T-helper 1 cell (primary cell): ENCODE measurements at regions not wholly inside any gene's neighbourhood (a gene's known extent, or its start where the extent isn't known, plus 50 kb on each side); places are given as distances from the start of the nearest gene placed in this dataset.

Experiments used
- DNase-seq, 5 donors: peaks; one replicate each; pipeline ENCODE4 v3.0.0-alpha.2; 2012 to 2020

DNA sequence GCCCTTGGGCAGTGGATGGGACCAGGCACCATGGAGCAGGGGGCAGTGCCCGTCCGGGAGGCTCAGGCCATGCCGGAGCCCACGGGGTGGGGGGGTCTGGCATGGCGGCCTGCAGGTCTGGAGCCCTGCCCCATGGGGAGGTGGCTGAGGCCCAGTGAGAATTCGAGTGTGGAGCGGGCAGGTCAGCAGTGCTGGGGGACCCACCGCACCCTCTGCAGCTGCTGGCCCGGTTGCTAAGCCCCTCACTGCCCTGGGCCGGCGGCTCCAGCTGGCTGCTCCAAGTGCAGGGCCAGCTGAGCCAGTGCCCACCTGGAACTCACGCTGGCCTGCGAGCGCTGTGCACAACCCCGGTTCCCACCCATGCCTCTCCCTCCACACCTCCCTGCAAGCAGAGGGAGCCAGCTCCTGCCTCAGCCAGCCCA, 1157.9 kb upstream of the ADGRL3 start:
- no peak for DNase-seq

GRCh38 chr4:60042941-60043340, 1157.2 kb upstream of the ADGRL3 start:
- DNase-seq, result no peak

DNA sequence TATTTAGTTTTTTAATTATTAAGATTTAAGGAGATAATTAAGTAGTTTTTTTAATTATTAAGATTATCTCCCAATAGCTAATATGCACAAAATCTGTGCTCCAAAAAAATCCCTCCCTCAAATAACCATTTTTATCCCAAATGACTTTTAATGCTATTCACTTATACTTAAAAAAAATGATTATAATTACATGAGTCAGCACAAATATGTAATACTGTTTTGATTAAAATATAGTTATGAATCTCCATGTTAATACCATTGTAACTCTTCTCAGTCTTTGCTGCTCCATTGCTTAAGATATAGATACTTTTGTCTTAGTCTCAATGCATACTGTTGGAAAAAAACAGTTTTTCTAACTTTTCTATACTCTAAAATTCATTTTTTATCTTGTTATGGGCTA, 1121.1 kb upstream of the ADGRL3 start:
- DNase-seq, result no peak

- DNase-seq, result no peak
Measured at GRCh38 chr4:60081839-60082238, 1118.3 kb upstream of the ADGRL3 start.

GRCh38 chr4:60088807-60089486, 1111.2 kb upstream of the ADGRL3 start:
- no peak for DNase-seq

DNA sequence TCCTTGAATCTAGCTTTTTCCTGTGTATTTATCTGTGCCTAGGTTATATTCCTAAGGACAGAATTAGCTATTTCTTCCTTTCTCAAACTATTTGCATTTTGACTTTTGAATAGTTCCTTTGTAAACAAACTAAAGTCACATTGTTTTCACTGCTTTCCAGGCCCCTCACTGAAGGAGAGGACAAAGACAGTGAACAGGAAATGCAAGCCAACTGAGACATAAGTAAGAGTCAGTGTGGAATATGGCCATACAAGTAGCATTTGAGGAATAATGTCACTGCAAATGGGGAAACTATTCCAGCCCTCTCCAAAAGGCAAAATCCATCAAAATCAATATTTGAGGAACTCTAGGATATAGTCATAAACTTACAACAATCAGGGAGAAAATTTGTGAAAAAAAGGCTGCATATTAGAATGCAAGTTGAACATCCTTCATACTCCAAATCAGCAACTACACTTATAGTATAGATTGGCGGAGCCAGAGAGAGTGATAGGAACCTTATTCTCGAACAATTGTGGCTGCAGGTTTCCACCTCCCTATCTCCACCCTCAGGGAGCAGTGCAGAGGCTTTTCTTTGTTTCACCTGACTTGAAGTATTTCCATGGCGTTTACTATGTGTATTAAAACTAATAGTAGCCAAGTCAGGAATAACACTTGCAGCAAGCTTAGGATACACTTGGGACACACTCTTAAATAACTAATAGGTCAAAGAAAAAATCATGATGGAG, 1110.4 kb upstream of the ADGRL3 start:
- no peak for DNase-seq

DNA sequence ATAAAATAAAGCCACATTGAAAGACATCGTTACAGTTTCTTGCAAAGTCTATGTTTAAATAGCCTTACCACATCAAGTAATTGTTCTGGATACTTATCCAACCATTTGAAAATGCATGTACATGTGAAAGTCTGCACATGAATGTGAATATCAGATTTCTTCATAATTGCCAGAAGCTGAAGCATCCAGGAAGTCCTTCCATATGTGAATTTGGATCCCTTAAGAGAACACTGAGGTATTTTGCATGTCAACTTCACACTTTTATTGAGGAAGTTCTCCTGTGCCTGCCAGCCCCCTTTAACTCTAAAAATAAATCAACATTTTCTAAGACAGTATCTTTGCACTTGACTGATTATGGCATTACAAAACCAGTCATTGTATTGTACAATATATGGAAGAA, 1103.5 kb upstream of the ADGRL3 start:
- DNase-seq, result no peak

DNA sequence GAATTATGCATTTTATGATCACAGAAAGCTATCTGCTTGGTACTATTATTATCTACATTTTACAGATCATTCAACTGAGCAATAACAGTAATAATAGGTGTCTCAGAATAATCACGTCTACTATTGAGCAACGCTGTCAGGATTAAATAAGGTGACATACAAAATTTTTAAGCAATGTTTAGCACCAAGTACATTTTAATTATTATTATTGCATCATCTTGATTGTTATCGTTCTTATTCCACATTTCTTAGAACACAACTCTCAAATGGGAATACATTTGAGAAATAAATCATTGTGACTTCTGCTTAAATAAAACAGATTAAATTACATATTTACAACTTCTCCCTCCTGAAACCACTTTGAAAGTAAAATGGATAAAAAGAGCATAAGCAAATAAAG, 1083.5 kb upstream of the ADGRL3 start:
- no peak for DNase-seq

GRCh38 chr4:60117726-60118323, 1082.3 kb upstream of the ADGRL3 start:
- no peak for DNase-seq

DNA sequence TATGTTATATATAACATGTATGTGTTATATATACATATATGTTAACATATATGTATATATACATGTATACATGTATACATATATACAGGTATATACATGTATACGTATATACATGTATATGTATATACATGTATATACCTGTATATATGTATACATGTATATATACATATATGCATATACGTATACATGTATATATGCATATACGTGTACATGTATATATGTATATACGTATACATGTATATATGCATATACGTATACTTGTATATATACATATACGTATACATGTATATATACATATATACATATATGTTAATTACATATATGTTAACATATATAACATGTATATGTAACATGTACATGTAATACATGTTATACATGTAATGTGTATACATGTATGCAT, 1077.3 kb upstream of the ADGRL3 start:
- no peak for DNase-seq

GRCh38 chr4:60128888-60129287, 1071.2 kb upstream of the ADGRL3 start:
- DNase-seq, result no peak

DNA sequence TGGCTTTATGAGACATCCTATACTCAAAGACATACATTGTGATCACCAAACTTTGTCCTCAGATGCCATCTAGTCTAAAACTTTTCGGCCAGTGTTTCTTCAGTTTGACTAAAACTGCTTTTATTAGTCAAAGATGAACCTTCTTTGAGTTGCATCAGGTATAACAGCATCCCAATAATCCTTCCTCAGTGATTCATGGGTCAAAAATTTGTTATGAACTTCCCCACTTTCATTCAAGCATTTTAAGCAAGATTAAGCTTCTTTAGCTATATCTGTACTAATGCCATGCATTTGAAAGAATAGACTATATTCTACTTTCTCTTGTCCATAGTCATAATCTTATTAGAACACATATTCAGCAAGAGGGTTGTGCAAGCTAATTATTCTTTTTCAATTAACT, 1070.4 kb upstream of the ADGRL3 start:
- no peak for DNase-seq

DNA sequence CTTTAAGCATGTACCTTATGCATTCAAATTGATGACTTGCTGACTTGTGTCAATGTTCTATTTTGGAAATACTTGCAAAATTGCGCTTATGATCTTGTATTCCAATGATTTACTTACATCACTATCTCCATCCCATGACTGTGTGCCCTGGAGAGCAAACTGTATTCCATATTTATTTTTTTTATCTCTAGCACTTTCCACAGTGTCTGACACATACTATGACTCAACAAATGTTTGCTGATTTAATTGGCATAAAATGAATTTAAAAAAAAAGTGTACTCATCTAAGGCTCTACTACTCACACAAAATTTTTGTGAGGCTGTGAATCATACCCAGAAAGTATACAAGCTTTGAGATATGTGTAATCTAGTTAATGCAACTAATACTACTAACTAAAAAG, 1066.8 kb upstream of the ADGRL3 start:
- no peak for DNase-seq

DNA sequence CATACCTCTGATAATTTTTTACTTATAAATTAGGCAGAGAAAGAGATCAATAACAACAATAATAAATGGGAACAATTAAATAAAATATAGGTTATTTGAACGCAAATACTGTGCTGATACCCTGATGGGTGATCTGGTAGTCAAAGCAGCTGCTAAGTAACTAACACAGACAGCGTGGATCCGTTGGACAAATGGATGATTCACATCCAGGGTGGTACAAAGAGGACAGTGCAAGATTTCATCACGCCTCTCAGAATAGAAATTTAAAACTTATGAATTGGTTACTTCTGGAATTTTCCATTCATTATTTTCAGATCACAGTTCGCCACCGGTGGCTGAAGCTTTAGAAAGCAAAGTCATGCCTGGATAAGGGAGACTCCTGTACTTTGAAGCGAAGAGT, 1066.0 kb upstream of the ADGRL3 start:
- no peak for DNase-seq

- DNase-seq, result no peak
Measured at GRCh38 chr4:60155088-60155487, 1045.0 kb upstream of the ADGRL3 start.

DNA sequence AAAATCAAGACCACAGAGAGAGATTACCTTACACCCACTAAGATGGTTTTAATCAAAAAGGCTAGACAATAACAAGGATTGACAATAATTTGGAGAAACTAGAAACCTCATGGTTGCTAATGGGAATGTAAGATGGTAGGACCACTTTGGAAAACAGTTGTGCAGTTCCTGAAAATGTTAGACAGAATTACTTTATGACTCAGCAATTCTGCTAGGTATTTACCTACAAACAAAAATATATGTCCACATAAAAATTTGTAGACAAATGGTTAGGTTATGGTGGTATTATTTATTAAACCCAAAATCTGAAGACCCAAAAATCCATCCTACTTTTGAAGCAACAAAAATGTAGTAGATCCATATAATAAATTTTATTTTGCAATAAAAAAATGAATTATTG, 1027.0 kb upstream of the ADGRL3 start:
- no peak for DNase-seq

- no peak for DNase-seq
Measured at GRCh38 chr4:60173718-60174117, 1026.4 kb upstream of the ADGRL3 start.

DNA sequence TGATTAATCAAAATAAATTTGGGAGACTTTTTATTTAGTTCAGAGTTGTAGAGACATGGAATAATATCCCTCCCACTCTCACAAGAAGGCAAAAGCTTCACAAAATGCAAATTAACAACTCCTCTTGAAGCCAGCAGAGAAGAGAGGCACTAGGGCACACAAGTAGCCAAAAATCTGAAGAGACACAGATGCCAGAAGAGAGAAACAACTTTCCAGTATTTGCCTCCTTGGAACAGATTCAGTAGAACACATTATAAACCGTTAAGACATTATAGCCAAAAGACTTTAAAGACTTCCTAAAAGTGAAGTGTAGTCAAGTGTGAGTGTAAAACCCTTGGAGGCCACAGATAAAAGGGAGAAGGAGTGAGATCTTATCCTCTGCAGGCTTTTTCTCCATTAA, 1024.9 kb upstream of the ADGRL3 start:
- DNase-seq, result no peak

DNA sequence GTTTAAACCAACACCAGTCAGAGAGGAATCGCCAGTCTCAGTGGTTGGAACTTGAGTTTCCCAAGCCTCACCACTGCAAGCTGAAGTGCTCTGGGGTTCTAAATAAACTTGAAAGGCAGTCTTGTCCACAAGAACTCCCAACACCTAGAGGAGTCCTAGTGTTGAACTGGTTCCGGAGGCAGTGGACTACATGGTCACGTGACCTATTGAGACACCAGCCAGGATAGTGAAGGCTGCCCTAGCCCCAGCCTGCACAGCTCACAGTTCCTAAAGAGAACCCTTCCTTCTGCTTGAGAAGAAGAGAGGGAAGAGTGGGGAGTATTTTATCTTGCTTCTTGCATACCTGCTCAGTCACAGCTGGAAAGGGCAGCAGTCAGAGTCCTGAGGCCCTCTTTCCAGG, 1012.7 kb upstream of the ADGRL3 start:
- no peak for DNase-seq

- DNase-seq, result no peak
Measured at GRCh38 chr4:60189286-60189685, 1010.8 kb upstream of the ADGRL3 start.

GRCh38 chr4:60194214-60194613, 1005.9 kb upstream of the ADGRL3 start:
- no peak for DNase-seq

DNA sequence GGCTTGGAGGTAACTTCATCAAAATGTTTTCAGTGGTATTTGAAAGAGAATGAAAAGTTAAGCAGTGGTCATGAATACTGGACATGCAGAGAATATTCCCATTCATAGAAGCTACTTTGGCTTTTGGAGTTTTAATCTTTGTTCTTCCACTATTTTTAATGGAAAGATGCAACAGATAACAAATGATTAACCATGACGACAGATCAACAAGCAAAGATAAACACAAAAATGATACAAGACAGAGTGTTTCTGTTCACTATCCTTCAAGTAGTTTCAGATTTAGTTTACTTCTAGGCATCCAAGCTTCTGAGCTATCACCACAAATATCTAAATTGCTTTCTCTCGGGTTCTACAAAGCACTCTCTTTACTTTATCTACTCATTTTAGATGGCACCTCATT, 1004.9 kb upstream of the ADGRL3 start:
- DNase-seq, result no peak

DNA sequence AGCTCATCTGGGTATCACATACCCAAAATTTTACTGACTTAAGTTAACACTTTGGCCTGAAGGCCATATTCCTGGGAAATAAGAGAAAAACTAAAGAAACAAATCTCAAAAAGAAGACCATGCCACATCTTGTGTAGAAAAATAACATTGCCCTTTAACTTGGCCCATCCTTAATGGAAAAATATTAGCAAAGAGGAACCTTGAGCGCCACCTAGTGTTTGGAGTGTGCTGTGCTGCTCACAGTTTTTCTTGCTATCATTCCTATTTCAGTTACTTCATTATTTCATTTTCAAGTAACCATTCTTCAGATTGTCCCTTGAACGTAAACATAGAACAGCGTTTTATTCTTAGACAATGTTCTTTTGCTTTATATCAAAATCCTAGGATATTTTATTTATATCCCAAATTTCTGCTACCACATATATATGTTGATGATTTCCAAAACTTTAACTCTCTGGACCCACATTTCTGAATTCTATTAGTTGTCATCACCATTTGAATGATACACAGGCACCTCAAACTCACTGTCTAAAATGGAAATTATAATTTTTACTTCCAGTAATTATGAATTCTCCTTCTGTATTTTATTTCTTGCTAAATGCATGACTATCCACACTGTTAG, 999.0 kb upstream of the ADGRL3 start:
- DNase-seq, result peak in 1 of 5 donors; percentile 29

DNA sequence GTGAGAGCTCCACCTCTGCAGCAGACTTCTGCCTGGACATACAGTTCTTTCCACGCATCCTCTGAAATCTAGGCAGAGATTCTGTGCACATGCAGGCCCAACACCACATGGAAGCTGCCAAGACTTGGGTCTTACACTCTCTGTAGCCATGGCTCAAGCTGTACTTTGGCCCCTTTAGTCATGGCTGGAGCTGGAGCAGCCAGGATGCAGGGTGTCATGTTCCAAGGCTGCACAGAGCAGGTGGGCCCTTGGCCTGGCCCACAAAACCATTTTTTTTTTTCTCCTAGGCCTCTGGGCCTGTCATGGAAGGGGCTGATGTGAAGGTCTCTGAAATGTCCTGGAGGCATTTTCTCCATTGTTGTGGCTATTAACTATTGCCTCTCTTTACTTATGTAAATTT, 990.5 kb upstream of the ADGRL3 start:
- DNase-seq, result no peak
